Neural cell (in vitro differentiated cells): ENCODE measurements at regions not wholly inside any gene's neighbourhood (a gene's known extent, or its start where the extent isn't known, plus 50 kb on each side); places are given as distances from the start of the nearest gene placed in this dataset.

Source experiments
- H2AFZ ChIP-seq: fragments of 200-600, 300-800 bp; sonication (generic), shearing (Covaris generic); 2 replicates; pipeline ENCODE4 v1.6.0; 2014; ENCODE audit warnings: low read depth, mild to moderate bottlenecking, antibody characterized with exemption, low read length, moderate library complexity
- H3F3A ChIP-seq: fragments of 200-600 bp; shearing (Covaris generic); 2 replicates; pipeline ENCODE4 v1.6.1; 2016; ENCODE audit warnings: mild to moderate bottlenecking, moderate library complexity, mixed read lengths, antibody characterized with exemption, low read length; ENCODE audit not compliant: insufficient read depth, poor library complexity, severe bottlenecking
- H3K27ac ChIP-seq: fragments of 200-600, 300-800 bp; sonication (generic), shearing (Covaris generic); 2 replicates; pipeline ENCODE4 v1.5.1; 2014; ENCODE audit warnings: mild to moderate bottlenecking, low read length, moderate library complexity
- H3K27me3 ChIP-seq: fragments of 300-800, 200-600 bp; sonication (generic), shearing (Covaris generic); 2 replicates; pipeline ENCODE4 v1.6.0; 2014; ENCODE audit warnings: mild to moderate bottlenecking, low read depth, low read length, moderate library complexity; ENCODE audit not compliant: insufficient read depth
- H3K36me3 ChIP-seq: fragments of 300-800, 200-600 bp; sonication (generic), shearing (Covaris generic); 2 replicates; pipeline ENCODE4 v1.5.1; 2014; ENCODE audit warnings: mild to moderate bottlenecking, antibody characterized with exemption, low read length, moderate library complexity; ENCODE audit not compliant: insufficient read depth
- H3K4me2 ChIP-seq: fragments of 300-800, 200-600 bp; sonication (generic), shearing (Covaris generic); 2 replicates; pipeline ENCODE4 v1.6.0; 2014; ENCODE audit warnings: mild to moderate bottlenecking, low read length
- H3K4me3 ChIP-seq: fragments of 300-800, 200-600 bp; sonication (generic), shearing (Covaris generic); 2 replicates; pipeline ENCODE4 v1.5.1; 2014; ENCODE audit warnings: mild to moderate bottlenecking, low read length, moderate library complexity
- H3K79me2 ChIP-seq: fragments of 200-600 bp; shearing (Covaris generic); replicated peaks from 2 replicates; pipeline ENCODE4 v1.6.0; 2014; ENCODE audit warnings: mild to moderate bottlenecking, low read length, moderate library complexity; ENCODE audit not compliant: insufficient read depth
- H3K9ac ChIP-seq: fragments of 300-800, 200-600 bp; sonication (generic), shearing (Covaris generic); 2 replicates; pipeline ENCODE4 v1.6.1; 2016; ENCODE audit warnings: mild to moderate bottlenecking, low read length, mixed read lengths
- H3K9me2 ChIP-seq: fragments of 200-600 bp; shearing (Covaris generic); 2 replicates; pipeline ENCODE4 v1.6.1; 2016; ENCODE audit warnings: mild to moderate bottlenecking, low read length, mixed read lengths; ENCODE audit not compliant: insufficient read depth
- H3K9me3 ChIP-seq: fragments of 200-600, 300-800 bp; sonication (generic), shearing (Covaris generic); 2 replicates; pipeline ENCODE4 v1.6.1; 2016; ENCODE audit warnings: mild to moderate bottlenecking, mixed run types, low read length, moderate library complexity, mixed read lengths
- H4K20me1 ChIP-seq: fragments of 200-600 bp; shearing (Covaris generic); 2 replicates; pipeline ENCODE4 v1.6.1; 2016; ENCODE audit warnings: mild to moderate bottlenecking, mixed run types; ENCODE audit not compliant: insufficient read depth
- EP300 ChIP-seq: fragments of 450-650 bp; conservative IDR thresholded peaks from 2 replicates; pipeline ENCODE4 v1.6.1; 2014; ENCODE audit warnings: antibody characterized with exemption, mild to moderate bottlenecking, moderate library complexity; ENCODE audit not compliant: poor library complexity, severe bottlenecking
- EZH2 ChIP-seq: fragments of 200-600, 300-800 bp; shearing (Covaris generic), sonication (generic); IDR thresholded peaks from 2 replicates; pipeline ENCODE4 v1.6.1; 2014; ENCODE audit warnings: antibody characterized with exemption, low read length, borderline replicate concordance, mild to moderate bottlenecking; ENCODE audit not compliant: insufficient read depth, poor library complexity, severe bottlenecking
- MXI1 ChIP-seq: fragments of 450-650 bp; conservative IDR thresholded peaks from 2 replicates; pipeline ENCODE4 v1.6.1; 2014; ENCODE audit warnings: antibody characterized with exemption, mild to moderate bottlenecking; ENCODE audit not compliant: poor library complexity, severe bottlenecking
- POLR2AphosphoS5 ChIP-seq: IDR thresholded peaks from 2 replicates; pipeline ENCODE4 v1.6.1; 2012
- RAD21 ChIP-seq: fragments of 450-650 bp; conservative IDR thresholded peaks from 2 replicates; pipeline ENCODE4 v1.6.1; 2014; ENCODE audit warnings: antibody characterized with exemption, mild to moderate bottlenecking, moderate library complexity
- REST ChIP-seq: IDR thresholded peaks from 2 replicates; pipeline ENCODE4 v1.6.1; 2012; ENCODE audit warnings: borderline replicate concordance
- SMC3 ChIP-seq: fragments of 450-650 bp; conservative IDR thresholded peaks from 2 replicates; pipeline ENCODE4 v1.6.1; 2014; ENCODE audit warnings: antibody characterized with exemption, mild to moderate bottlenecking, moderate library complexity; ENCODE audit not compliant: poor library complexity
- TAF1 ChIP-seq: IDR thresholded peaks from 2 replicates; pipeline ENCODE4 v1.6.1; 2012; ENCODE audit warnings: low read depth
- TF ChIP-seq, protein P1 (sequence below): fragments of 450-650 bp; IDR thresholded peaks from 2 replicates; pipeline ENCODE4 v1.5.1; 2014; ENCODE audit warnings: antibody characterized with exemption, mild to moderate bottlenecking, moderate library complexity; ENCODE audit not compliant: poor library complexity, severe bottlenecking

GRCh38 chr13:64758521-64759244 is 2471.5 kb downstream of the PCDH9 start:
- TF ChIP-seq EZH2, result no peak
- no peak for TF ChIP-seq EP300
- TF ChIP-seq TAF1, result no peak
- TF ChIP-seq RAD21, result no peak
- TF ChIP-seq, protein P1, sequence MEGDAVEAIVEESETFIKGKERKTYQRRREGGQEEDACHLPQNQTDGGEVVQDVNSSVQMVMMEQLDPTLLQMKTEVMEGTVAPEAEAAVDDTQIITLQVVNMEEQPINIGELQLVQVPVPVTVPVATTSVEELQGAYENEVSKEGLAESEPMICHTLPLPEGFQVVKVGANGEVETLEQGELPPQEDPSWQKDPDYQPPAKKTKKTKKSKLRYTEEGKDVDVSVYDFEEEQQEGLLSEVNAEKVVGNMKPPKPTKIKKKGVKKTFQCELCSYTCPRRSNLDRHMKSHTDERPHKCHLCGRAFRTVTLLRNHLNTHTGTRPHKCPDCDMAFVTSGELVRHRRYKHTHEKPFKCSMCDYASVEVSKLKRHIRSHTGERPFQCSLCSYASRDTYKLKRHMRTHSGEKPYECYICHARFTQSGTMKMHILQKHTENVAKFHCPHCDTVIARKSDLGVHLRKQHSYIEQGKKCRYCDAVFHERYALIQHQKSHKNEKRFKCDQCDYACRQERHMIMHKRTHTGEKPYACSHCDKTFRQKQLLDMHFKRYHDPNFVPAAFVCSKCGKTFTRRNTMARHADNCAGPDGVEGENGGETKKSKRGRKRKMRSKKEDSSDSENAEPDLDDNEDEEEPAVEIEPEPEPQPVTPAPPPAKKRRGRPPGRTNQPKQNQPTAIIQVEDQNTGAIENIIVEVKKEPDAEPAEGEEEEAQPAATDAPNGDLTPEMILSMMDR, result no peak
- no peak for TF ChIP-seq SMC3
- no peak for TF ChIP-seq POLR2AphosphoS5
- TF ChIP-seq MXI1, result no peak
- no peak for TF ChIP-seq REST
- Histone ChIP-seq H3K36me3 (no peaks in the 10 kb centered on the region), H3K79me2 (no peaks in the 10 kb centered on the region), H3K9me2 (no peaks in the 10 kb centered on the region), H4K20me1 (no peaks in the 10 kb centered on the region), H3K27me3 (no peaks in the 10 kb centered on the region), H3F3A (no peaks in the 10 kb centered on the region), H3K4me3 (no peak overlapping the region), H3K4me2 (no peak overlapping the region), H3K27ac (no peak overlapping the region), H2AFZ (no peak overlapping the region), H3K9ac (no peak overlapping the region), H3K9me3 (no peaks in the 10 kb centered on the region)

- Histone ChIP-seq H3K9me3 (no peaks in the 10 kb centered on the region), H3K4me3 (no peak overlapping the region), H2AFZ (no peak overlapping the region), H3K9ac (no peak overlapping the region), H3F3A (no peaks in the 10 kb centered on the region), H3K79me2 (no peaks in the 10 kb centered on the region), H4K20me1 (no peaks in the 10 kb centered on the region), H3K27ac (no peak overlapping the region), H3K36me3 (no peaks in the 10 kb centered on the region), H3K4me2 (no peak overlapping the region), H3K9me2 (no peaks in the 10 kb centered on the region), H3K27me3 (no peaks in the 10 kb centered on the region)
- TF ChIP-seq, protein P1, result no peak
- TF ChIP-seq SMC3 (no peak), EZH2 (no peak), EP300 (no peak), MXI1 (no peak), REST (no peak), POLR2AphosphoS5 (no peak), TAF1 (no peak), RAD21 (no peak)
Measured at GRCh38 chr13:64756621-64757020, 2473.5 kb downstream of the PCDH9 start.
